ENCODE measurements at regions not wholly inside any gene's neighbourhood (a gene's known extent, or its start where the extent isn't known, plus 50 kb on each side); places are given as distances from the start of the nearest gene placed in this dataset.

DNA sequence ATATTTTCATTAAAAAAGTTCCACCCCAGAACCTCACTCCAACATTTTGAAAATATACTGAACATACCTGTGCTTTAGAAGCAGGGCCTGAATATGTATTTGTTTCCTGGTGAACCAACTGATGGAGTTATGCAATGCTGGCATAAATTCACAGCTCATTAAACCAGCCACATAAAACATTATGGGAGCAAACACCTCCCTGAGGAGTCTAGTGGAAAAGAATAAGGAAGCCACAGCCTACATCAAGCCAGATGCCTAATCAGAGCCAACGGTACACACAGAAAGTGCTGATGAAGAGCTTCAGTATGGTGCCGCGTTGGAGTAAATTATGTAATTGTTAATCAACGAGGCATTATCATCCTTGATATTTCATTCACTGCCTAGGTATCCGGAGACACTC lies 199.5 kb downstream of the AJAP1 start (continued):
- no peak for TF ChIP-seq ZBED1 (IDR thresholded peaks at IDR 0.05; ENCODE audit: borderline replicate concordance)
- no peak for TF ChIP-seq POLR2A (IDR thresholded peaks at IDR 0.05; ENCODE audit: low read depth, low read length)
- TF ChIP-seq, protein P1, sequence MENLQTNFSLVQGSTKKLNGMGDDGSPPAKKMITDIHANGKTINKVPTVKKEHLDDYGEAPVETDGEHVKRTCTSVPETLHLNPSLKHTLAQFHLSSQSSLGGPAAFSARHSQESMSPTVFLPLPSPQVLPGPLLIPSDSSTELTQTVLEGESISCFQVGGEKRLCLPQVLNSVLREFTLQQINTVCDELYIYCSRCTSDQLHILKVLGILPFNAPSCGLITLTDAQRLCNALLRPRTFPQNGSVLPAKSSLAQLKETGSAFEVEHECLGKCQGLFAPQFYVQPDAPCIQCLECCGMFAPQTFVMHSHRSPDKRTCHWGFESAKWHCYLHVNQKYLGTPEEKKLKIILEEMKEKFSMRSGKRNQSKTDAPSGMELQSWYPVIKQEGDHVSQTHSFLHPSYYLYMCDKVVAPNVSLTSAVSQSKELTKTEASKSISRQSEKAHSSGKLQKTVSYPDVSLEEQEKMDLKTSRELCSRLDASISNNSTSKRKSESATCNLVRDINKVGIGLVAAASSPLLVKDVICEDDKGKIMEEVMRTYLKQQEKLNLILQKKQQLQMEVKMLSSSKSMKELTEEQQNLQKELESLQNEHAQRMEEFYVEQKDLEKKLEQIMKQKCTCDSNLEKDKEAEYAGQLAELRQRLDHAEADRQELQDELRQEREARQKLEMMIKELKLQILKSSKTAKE (IDR thresholded peaks at IDR 0.05; ENCODE audit: low read depth, poor library complexity, severe bottlenecking): no peak

DNA sequence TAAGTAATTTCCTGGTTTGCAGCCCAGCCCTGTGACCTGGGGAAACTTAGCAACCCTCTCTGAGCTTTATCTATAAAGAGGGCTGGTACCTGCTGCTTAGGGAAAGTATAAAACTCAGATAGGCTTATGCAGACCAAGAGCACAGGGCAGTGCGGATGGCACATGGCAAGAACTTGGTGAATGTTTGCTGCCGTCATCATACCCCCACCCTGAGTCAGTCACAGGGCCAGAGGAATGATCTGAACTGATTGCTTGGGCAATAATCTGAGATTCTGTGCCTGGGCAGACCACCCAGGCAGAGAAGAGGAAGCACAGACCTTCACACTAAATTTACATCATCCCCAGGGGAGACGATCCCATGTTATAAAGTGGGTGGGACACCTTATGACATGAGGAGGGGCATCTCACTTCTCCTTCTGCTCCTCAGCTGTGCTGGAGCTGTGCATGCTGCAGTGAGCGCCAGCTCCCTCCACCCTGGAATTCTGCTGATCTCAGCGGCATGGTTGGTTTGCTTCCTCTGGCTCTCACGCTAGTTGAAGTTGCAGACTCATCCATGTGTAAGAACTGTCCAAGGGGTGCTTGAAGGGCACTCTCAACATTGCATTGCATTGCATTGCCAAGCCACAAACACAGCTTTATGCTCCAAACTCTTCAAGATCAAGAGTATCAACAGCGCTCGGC lies 197.1 kb downstream of the AJAP1 start:
- H3K79me2 ChIP-seq (ENCODE audit: control insufficient read depth, insufficient read depth, low read length): no peaks in the 10 kb centered on the region
- RAD21 ChIA-PET (ENCODE audit: unreplicated experiment): no interaction called here
- ATAC-seq (no peak), DNase-seq (ENCODE audit: low read depth, low spot score) (no peak), FAIRE-seq (no peak)
- no peaks in the 10 kb centered on the region for H3K36me3 ChIP-seq (ENCODE audit: control insufficient read depth in 2 of 2, insufficient read depth in 2 of 2, low read length in 1 of 2)
- no peaks in the 10 kb centered on the region for H4K20me1 ChIP-seq (ENCODE audit: control insufficient read depth, insufficient read depth)
- WGBS (ENCODE audit: insufficient coverage, insufficient replicate concordance, low lambda C conversion rate, missing lambda C conversion rate): 33% methylated on average over 8 of the region's 8 CpGs
- no peaks in the 10 kb centered on the region for H3K4me1 ChIP-seq (ENCODE audit: control insufficient read depth, insufficient read depth, low read length)
- H3K9ac ChIP-seq (ENCODE audit: control insufficient read depth, insufficient read depth, low read length): no peak overlapping the region
- H3K27me3 ChIP-seq (replicated peaks in 1 of 2; ENCODE audit: control insufficient read depth in 2 of 2, insufficient read depth in 2 of 2, low read length in 1 of 2): no peaks in the 10 kb centered on the region
- no peaks in the 10 kb centered on the region for H3K9me3 ChIP-seq (replicated peaks; ENCODE audit: control insufficient read depth, insufficient read depth, low read length)
- no peak overlapping the region for H3K4me2 ChIP-seq (ENCODE audit: control insufficient read depth, insufficient read depth)
- intact Hi-C loops (cut with micrococcal nuclease; ENCODE audit: unreplicated experiment) (no loop called here), in situ Hi-C loops (cut with MboI) (no loop called here)
- SMC1A ChIA-PET (ENCODE audit: uncharacterized antibody, unreplicated experiment): no interaction called here
- CTCF ChIA-PET: interaction anchor here (1.4 kb wide), 1 partner anchor 22 kb away, joined by 3 read pairs; no protein-coding TSS in a partner anchor
- H3K27ac ChIP-seq (ENCODE audit: control insufficient read depth, insufficient read depth): no peak overlapping the region
- H3K4me3 ChIP-seq: no peak overlapping the region
- no peak overlapping the region for H2AFZ ChIP-seq (ENCODE audit: control insufficient read depth, low read depth, low read length)
- POLR2A ChIA-PET: no interaction called here
- no TSS peak for BruUV-seq (replicated peaks)
- TF ChIP-seq RUNX3 (IDR thresholded peaks at IDR 0.05; ENCODE audit: low read length) (no peak), RBBP5 (conservative IDR thresholded peaks at IDR 0.05) (no peak), JUNB (IDR thresholded peaks at IDR 0.05) (no peak), RELA (IDR thresholded peaks at IDR 0.05; ENCODE audit: borderline replicate concordance, partially characterized antibody) (no peak), POU2F2 (IDR thresholded peaks at IDR 0.05; ENCODE audit: borderline replicate concordance, low read depth, low read length) (no peak), NBN (IDR thresholded peaks at IDR 0.05) (no peak)
- TF ChIP-seq, protein P2, sequence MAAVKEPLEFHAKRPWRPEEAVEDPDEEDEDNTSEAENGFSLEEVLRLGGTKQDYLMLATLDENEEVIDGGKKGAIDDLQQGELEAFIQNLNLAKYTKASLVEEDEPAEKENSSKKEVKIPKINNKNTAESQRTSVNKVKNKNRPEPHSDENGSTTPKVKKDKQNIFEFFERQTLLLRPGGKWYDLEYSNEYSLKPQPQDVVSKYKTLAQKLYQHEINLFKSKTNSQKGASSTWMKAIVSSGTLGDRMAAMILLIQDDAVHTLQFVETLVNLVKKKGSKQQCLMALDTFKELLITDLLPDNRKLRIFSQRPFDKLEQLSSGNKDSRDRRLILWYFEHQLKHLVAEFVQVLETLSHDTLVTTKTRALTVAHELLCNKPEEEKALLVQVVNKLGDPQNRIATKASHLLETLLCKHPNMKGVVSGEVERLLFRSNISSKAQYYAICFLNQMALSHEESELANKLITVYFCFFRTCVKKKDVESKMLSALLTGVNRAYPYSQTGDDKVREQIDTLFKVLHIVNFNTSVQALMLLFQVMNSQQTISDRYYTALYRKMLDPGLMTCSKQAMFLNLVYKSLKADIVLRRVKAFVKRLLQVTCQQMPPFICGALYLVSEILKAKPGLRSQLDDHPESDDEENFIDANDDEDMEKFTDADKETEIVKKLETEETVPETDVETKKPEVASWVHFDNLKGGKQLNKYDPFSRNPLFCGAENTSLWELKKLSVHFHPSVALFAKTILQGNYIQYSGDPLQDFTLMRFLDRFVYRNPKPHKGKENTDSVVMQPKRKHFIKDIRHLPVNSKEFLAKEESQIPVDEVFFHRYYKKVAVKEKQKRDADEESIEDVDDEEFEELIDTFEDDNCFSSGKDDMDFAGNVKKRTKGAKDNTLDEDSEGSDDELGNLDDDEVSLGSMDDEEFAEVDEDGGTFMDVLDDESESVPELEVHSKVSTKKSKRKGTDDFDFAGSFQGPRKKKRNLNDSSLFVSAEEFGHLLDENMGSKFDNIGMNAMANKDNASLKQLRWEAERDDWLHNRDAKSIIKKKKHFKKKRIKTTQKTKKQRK (IDR thresholded peaks at IDR 0.05; ENCODE audit: low read depth, low read length): no peak
- TF ChIP-seq, protein P3, sequence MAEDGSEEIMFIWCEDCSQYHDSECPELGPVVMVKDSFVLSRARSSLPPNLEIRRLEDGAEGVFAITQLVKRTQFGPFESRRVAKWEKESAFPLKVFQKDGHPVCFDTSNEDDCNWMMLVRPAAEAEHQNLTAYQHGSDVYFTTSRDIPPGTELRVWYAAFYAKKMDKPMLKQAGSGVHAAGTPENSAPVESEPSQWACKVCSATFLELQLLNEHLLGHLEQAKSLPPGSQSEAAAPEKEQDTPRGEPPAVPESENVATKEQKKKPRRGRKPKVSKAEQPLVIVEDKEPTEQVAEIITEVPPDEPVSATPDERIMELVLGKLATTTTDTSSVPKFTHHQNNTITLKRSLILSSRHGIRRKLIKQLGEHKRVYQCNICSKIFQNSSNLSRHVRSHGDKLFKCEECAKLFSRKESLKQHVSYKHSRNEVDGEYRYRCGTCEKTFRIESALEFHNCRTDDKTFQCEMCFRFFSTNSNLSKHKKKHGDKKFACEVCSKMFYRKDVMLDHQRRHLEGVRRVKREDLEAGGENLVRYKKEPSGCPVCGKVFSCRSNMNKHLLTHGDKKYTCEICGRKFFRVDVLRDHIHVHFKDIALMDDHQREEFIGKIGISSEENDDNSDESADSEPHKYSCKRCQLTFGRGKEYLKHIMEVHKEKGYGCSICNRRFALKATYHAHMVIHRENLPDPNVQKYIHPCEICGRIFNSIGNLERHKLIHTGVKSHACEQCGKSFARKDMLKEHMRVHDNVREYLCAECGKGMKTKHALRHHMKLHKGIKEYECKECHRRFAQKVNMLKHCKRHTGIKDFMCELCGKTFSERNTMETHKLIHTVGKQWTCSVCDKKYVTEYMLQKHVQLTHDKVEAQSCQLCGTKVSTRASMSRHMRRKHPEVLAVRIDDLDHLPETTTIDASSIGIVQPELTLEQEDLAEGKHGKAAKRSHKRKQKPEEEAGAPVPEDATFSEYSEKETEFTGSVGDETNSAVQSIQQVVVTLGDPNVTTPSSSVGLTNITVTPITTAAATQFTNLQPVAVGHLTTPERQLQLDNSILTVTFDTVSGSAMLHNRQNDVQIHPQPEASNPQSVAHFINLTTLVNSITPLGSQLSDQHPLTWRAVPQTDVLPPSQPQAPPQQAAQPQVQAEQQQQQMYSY (CRISPR knock-in tag; IDR thresholded peaks at IDR 0.05): no peak
